ENCODE measurements at regions not wholly inside any gene's neighbourhood (a gene's known extent, or its start where the extent isn't known, plus 50 kb on each side); places are given as distances from the start of the nearest gene placed in this dataset.

- no peaks in the 10 kb centered on the region for H3K9me2 ChIP-seq (replicated peaks; ENCODE audit: control insufficient read depth, low read length)
- TF ChIP-seq CTCF (IDR thresholded peaks at IDR 0.05; ENCODE audit: low read depth, low read length, poor library complexity, severe bottlenecking) (no peak), EZH2phosphoT487 (IDR thresholded peaks at IDR 0.05; ENCODE audit: borderline replicate concordance, low read length) (no peak)
- H3K9me3 ChIP-seq (ENCODE audit: control insufficient read depth, insufficient read depth, low read length) = no peaks in the 10 kb centered on the region
- H3K36me3 ChIP-seq (ENCODE audit: control insufficient read depth, low read length) = no peaks in the 10 kb centered on the region
- H3K4me1 ChIP-seq (ENCODE audit: control insufficient read depth, low read length) = peaks cover 83% of the 10 kb centered on the region
- H3K4me3 ChIP-seq (ENCODE audit: low read length) = no peak overlapping the region
- H4K20me1 ChIP-seq (ENCODE audit: control insufficient read depth, insufficient read depth, low read depth, low read length) = no peaks in the 10 kb centered on the region
- no peaks in the 10 kb centered on the region for H3K27me3 ChIP-seq (ENCODE audit: control insufficient read depth, low read length)
- no peaks in the 10 kb centered on the region for H3K79me2 ChIP-seq (ENCODE audit: control insufficient read depth, low read length)
- peaks cover 7% of the 10 kb centered on the region; the same call in 1 of the 2 replicates for H3F3A ChIP-seq (ENCODE audit: control insufficient read depth, insufficient read depth)
- H3K4me2 ChIP-seq (ENCODE audit: low read length) = peak overlapping the region; percentile 68; the same call in 1 of the 2 replicates
- H3K27ac ChIP-seq (ENCODE audit: low read depth, low read length) = 0 out of 2 replicates have a peak overlapping the region, but pooled peaks have one; percentile 89
Measured at GRCh38 chr2:12114816-12115215, 368.4 kb downstream of the LPIN1 start.

- Histone ChIP-seq H3K9me3 (ENCODE audit: control insufficient read depth, insufficient read depth, low read length) (0 out of 2 replicates have a peak, but pooled peaks cover under 1% of the 10 kb centered on the region), H3K4me2 (ENCODE audit: low read length) (peak overlapping the region; percentile 68)
Measured at GRCh38 chr2:12116228-12116750, 369.9 kb downstream of the LPIN1 start.

GRCh38 chr2:12119841-12120240 is 373.4 kb downstream of the LPIN1 start:
- Histone ChIP-seq H3F3A (ENCODE audit: control insufficient read depth, insufficient read depth) (peaks cover 9% of the 10 kb centered on the region; the same call in 1 of the 2 replicates), H3K4me2 (ENCODE audit: low read length) (peak overlapping the region; percentile 17; the same call in 1 of the 2 replicates), H3K4me3 (ENCODE audit: low read length) (no peak overlapping the region), H3K9me3 (ENCODE audit: control insufficient read depth, insufficient read depth, low read length) (peaks cover 4% of the 10 kb centered on the region; the same call in 1 of the 2 replicates), H3K36me3 (ENCODE audit: control insufficient read depth, low read length) (no peaks in the 10 kb centered on the region), H3K27ac (ENCODE audit: low read depth, low read length) (no peak overlapping the region), H4K20me1 (ENCODE audit: control insufficient read depth, insufficient read depth, low read depth, low read length) (no peaks in the 10 kb centered on the region), H3K79me2 (ENCODE audit: control insufficient read depth, low read length) (no peaks in the 10 kb centered on the region), H3K9me2 (replicated peaks; ENCODE audit: control insufficient read depth, low read length) (no peaks in the 10 kb centered on the region), H3K4me1 (ENCODE audit: control insufficient read depth, low read length) (peaks cover 59% of the 10 kb centered on the region), H3K27me3 (ENCODE audit: control insufficient read depth, low read length) (no peaks in the 10 kb centered on the region)
- TF ChIP-seq CTCF (IDR thresholded peaks at IDR 0.05; ENCODE audit: low read depth, low read length, poor library complexity, severe bottlenecking) = no peak
- no peak for TF ChIP-seq EZH2phosphoT487 (IDR thresholded peaks at IDR 0.05; ENCODE audit: borderline replicate concordance, low read length)

More at GRCh38 chr2:12116228-12116750, 369.9 kb downstream of the LPIN1 start:
- Histone ChIP-seq H3K4me3 (ENCODE audit: low read length) (peak overlapping the region; percentile 67), H3K36me3 (ENCODE audit: control insufficient read depth, low read length) (no peaks in the 10 kb centered on the region), H3K79me2 (ENCODE audit: control insufficient read depth, low read length) (no peaks in the 10 kb centered on the region), H3F3A (ENCODE audit: control insufficient read depth, insufficient read depth) (peaks cover 7% of the 10 kb centered on the region; the same call in 1 of the 2 replicates), H4K20me1 (ENCODE audit: control insufficient read depth, insufficient read depth, low read depth, low read length) (no peaks in the 10 kb centered on the region), H3K27me3 (ENCODE audit: control insufficient read depth, low read length) (no peaks in the 10 kb centered on the region), H3K4me1 (ENCODE audit: control insufficient read depth, low read length) (peaks cover 79% of the 10 kb centered on the region), H3K27ac (ENCODE audit: low read depth, low read length) (peak overlapping the region; percentile 89), H3K9me2 (replicated peaks; ENCODE audit: control insufficient read depth, low read length) (no peaks in the 10 kb centered on the region)
- TF ChIP-seq CTCF (IDR thresholded peaks at IDR 0.05; ENCODE audit: low read depth, low read length, poor library complexity, severe bottlenecking) = peak; percentile 38
- no peak for TF ChIP-seq EZH2phosphoT487 (IDR thresholded peaks at IDR 0.05; ENCODE audit: borderline replicate concordance, low read length)
